VCaP (cell line): ENCODE measurements at regions not wholly inside any gene's neighbourhood (a gene's known extent, or its start where the extent isn't known, plus 50 kb on each side); places are given as distances from the start of the nearest gene placed in this dataset.

Experiments used
- H3K27ac ChIP-seq: fragments of 450-650 bp; 2 replicates; pipeline ENCODE4 v1.5.1; 2017
- CTCF ChIP-seq: fragments of 450-650 bp; conservative IDR thresholded peaks from 2 replicates; pipeline ENCODE4 v1.5.1; 2017; ENCODE audit warnings: mild to moderate bottlenecking, moderate library complexity

GRCh38 chr5:118193194-118193905, 795.0 kb downstream of the DTWD2 start:
- TF ChIP-seq CTCF = no peak

GRCh38 chr5:118185018-118185417, 803.3 kb downstream of the DTWD2 start:
- TF ChIP-seq CTCF = no peak
- H3K27ac ChIP-seq = no peak overlapping the region

More at GRCh38 chr5:118193194-118193905, 795.0 kb downstream of the DTWD2 start:
- H3K27ac ChIP-seq = no peak overlapping the region

- no peak for TF ChIP-seq CTCF
- H3K27ac ChIP-seq = no peak overlapping the region
Measured at GRCh38 chr5:118176146-118176545, 812.2 kb downstream of the DTWD2 start.

- no peak overlapping the region for H3K27ac ChIP-seq
- TF ChIP-seq CTCF = no peak
Measured at GRCh38 chr5:118174671-118175070, 813.7 kb downstream of the DTWD2 start.

GRCh38 chr5:118173340-118173739, 815.0 kb downstream of the DTWD2 start:
- H3K27ac ChIP-seq = no peak overlapping the region
- no peak for TF ChIP-seq CTCF

GRCh38 chr5:118165619-118166018, 822.7 kb downstream of the DTWD2 start:
- no peak for TF ChIP-seq CTCF
- H3K27ac ChIP-seq = no peak overlapping the region

- no peak overlapping the region for H3K27ac ChIP-seq
- no peak for TF ChIP-seq CTCF
Measured at GRCh38 chr5:118156181-118156580, 832.2 kb downstream of the DTWD2 start.
